ENCODE measurements at regions not wholly inside any gene's neighbourhood (a gene's known extent, or its start where the extent isn't known, plus 50 kb on each side); places are given as distances from the start of the nearest gene placed in this dataset.

DNA sequence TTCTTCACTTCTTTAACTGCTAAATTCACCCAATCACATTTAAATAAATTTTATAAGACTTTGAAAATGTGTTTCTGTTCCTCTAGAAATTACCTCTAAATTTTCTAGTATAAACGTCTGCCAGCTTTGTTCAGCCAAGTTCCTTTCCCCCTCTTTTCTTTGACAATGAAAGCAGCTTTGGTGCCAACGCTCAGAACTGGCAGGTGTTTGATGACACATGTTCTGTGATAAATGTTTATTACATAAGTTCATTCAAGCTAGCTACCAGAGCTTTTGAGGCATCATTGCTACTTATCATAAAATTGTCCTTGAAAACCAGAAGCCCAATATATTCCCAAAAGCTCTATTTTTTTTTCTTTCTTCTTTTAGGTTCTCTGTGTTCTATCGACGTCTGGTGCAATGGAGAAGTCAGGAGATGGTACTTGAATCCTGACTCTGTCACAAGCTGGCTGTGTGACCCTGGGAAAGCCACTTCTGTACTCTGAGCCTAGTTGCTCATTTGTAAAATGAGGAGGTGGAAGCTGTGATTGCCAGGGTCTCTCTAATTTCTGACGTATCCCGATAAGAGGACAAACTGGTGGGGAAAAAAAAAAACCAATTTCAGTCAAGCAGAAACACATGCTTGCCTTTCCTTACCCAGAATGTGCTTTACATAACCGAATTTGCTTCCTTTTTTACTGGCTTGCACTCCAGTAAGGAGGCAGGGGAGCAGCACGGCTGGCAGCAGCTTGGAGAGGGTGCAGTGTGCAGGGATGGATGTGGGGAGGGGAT, 187.1 kb upstream of the LPP start:
- Histone ChIP-seq H3K27ac (no peak overlapping the region), H3K4me3 (no peak overlapping the region)
- DNase-seq (ENCODE audit: low spot score): no peak
- no peak for TF ChIP-seq CTCF (IDR thresholded peaks at IDR 0.05)

DNA sequence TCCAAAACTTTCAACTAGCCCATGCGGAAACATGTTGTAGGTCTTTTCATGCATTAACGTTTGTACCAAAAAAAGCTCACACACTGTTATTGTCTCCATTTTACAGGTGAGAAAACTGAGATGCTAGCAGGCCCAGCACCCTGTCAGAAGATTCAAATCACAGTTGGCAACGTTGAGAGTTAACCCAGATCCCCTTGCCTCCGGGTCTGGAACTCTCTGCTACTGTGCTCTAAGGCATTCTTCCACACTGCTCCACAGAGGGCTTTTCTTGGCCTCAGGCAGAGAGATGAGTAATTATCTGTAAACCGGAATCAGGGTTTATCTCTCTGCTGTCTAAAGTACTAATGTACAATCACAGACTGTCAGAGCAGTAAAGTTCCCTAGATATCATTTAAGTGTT, 186.0 kb upstream of the LPP start:
- Histone ChIP-seq H3K27ac (no peak overlapping the region), H3K4me3 (no peak overlapping the region)
- TF ChIP-seq CTCF (IDR thresholded peaks at IDR 0.05): no peak
- no peak for DNase-seq (ENCODE audit: low spot score)

- no peak for TF ChIP-seq CTCF (IDR thresholded peaks at IDR 0.05)
- H3K4me3 ChIP-seq: no peak overlapping the region
- no peak for DNase-seq (ENCODE audit: low spot score)
- H3K27ac ChIP-seq: no peak overlapping the region
Observed at GRCh38 chr3:187968883-187969580, 184.9 kb upstream of the LPP start.

GRCh38 chr3:187969581-187969950, 184.4 kb upstream of the LPP start:
- no peak for TF ChIP-seq CTCF (IDR thresholded peaks at IDR 0.05)
- H3K4me3 ChIP-seq: no peak overlapping the region
- H3K27ac ChIP-seq: no peak overlapping the region
- no peak for DNase-seq (ENCODE audit: low spot score)

- no peak for TF ChIP-seq CTCF (IDR thresholded peaks at IDR 0.05)
- Histone ChIP-seq H3K27ac (no peak overlapping the region), H3K4me3 (no peak overlapping the region)
- DNase-seq (ENCODE audit: low spot score): no peak
Observed at GRCh38 chr3:187970106-187970505, 183.9 kb upstream of the LPP start.

- DNase-seq (ENCODE audit: low spot score): no peak
- H3K27ac ChIP-seq: no peak overlapping the region
Observed at GRCh38 chr3:187971629-187972028, 182.3 kb upstream of the LPP start.

More at GRCh38 chr3:187971629-187972028, 182.3 kb upstream of the LPP start:
- no peak for TF ChIP-seq CTCF (IDR thresholded peaks at IDR 0.05)
- no peak overlapping the region for H3K4me3 ChIP-seq

Data from coronary artery (tissue), 2 donors.